ENCODE measurements at regions not wholly inside any gene's neighbourhood (a gene's known extent, or its start where the extent isn't known, plus 50 kb on each side); places are given as distances from the start of the nearest gene placed in this dataset.

DNA sequence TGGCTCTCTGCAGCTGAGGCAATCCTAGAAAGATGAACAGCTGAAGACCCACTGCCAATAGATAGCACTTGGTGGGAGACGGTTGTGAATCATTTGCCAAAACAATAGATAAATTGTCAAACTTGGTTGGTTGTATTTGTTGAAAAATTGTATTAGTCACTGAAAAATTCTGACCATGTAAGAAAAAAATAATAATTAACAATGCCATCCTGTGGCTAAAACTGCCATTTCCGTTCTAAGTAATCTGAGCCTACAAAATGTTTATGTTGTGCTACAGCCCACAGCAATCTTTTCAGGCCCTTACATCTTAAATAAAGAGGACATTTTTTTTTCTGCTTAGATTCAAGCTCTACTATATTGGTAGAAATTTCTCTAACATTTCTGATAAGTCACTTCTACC lies 103.2 kb upstream of the ANO3 start:
- Histone ChIP-seq H3K27ac (replicated peaks in 1 of 4) (no peak overlapping the region), H3K4me3 (no peak overlapping the region), H3K36me3 (no peaks in the 10 kb centered on the region), H3K27me3 (no peaks in the 10 kb centered on the region), H3K4me1 (peaks cover 0 to 17% (median 10%) of the 10 kb centered on the region in 4 donors), H3K9me3 (no peaks in the 10 kb centered on the region)
- DNase-seq (ENCODE audit: extremely low spot score): no peak
- TF ChIP-seq, protein P1, sequence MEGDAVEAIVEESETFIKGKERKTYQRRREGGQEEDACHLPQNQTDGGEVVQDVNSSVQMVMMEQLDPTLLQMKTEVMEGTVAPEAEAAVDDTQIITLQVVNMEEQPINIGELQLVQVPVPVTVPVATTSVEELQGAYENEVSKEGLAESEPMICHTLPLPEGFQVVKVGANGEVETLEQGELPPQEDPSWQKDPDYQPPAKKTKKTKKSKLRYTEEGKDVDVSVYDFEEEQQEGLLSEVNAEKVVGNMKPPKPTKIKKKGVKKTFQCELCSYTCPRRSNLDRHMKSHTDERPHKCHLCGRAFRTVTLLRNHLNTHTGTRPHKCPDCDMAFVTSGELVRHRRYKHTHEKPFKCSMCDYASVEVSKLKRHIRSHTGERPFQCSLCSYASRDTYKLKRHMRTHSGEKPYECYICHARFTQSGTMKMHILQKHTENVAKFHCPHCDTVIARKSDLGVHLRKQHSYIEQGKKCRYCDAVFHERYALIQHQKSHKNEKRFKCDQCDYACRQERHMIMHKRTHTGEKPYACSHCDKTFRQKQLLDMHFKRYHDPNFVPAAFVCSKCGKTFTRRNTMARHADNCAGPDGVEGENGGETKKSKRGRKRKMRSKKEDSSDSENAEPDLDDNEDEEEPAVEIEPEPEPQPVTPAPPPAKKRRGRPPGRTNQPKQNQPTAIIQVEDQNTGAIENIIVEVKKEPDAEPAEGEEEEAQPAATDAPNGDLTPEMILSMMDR (IDR thresholded peaks at IDR 0.05): no peak
- TF ChIP-seq POLR2A (IDR thresholded peaks at IDR 0.05; ENCODE audit: low read depth): no peak
- TF ChIP-seq EP300 (IDR thresholded peaks at IDR 0.05): no peak
- no peak for TF ChIP-seq POLR2AphosphoS5 (IDR thresholded peaks at IDR 0.05)
- WGBS: 79% methylated on average over 2 of the region's 2 CpGs
- intact Hi-C loops (cut with DNase I): no loop called here

DNA sequence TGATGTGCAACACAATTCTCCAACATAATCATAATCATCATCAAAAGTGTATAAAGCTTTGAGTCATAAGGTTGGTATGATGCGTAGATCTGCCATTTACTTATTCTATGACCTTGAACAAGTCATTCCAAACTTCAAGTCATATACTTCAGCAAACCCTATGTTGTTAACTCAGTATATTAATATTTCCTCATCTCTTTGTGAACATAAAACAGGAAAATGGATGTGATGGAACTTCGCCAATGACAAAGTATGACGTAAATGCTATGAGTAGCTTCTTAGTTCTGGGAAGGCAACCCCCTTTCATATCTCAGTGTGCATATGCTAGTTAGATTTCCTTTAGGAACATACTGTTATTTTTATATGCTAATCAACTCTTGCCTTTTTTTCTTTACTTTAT lies 102.7 kb upstream of the ANO3 start:
- no peak for DNase-seq (ENCODE audit: extremely low spot score)
- intact Hi-C loops (cut with DNase I): no loop called here
- no peaks in the 10 kb centered on the region for H3K36me3 ChIP-seq
- H3K4me1 ChIP-seq: peaks cover 0 to 17% (median 10%) of the 10 kb centered on the region in 4 donors
- no peaks in the 10 kb centered on the region for H3K9me3 ChIP-seq
- TF ChIP-seq POLR2AphosphoS5 (IDR thresholded peaks at IDR 0.05): no peak
- no peak for TF ChIP-seq POLR2A (IDR thresholded peaks at IDR 0.05; ENCODE audit: low read depth)
- TF ChIP-seq, protein P1 (IDR thresholded peaks at IDR 0.05): no peak
- TF ChIP-seq EP300 (IDR thresholded peaks at IDR 0.05): no peak
- no peak overlapping the region for H3K27ac ChIP-seq (replicated peaks in 1 of 4)
- 82% methylated on average over 3 of the region's 3 CpGs for WGBS
- H3K4me3 ChIP-seq: no peak overlapping the region
- H3K27me3 ChIP-seq: no peaks in the 10 kb centered on the region

DNA sequence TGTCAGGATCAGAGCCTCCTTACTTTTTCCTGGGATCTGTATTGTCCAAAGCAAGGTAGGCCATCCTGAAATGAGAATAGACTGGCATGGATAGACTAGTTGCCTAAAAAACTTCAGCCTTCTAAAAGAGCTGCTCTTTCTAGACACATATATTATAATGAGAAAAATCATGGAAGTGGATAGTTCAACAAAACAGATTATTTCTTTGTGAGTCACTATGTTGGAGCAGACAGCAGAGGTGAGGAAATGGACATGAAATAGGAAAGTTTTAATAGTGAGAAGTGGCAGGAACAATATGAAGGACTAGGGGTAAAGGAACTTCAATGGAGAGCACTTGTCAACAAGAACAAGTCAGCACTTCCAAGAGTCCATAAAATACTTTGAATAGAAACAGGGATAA lies 101.9 kb upstream of the ANO3 start:
- H3K4me3 ChIP-seq: no peak overlapping the region
- H3K27me3 ChIP-seq: no peaks in the 10 kb centered on the region
- no peak for DNase-seq (ENCODE audit: extremely low spot score)
- peaks cover 0 to 17% (median 10%) of the 10 kb centered on the region in 4 donors for H3K4me1 ChIP-seq
- intact Hi-C loops (cut with DNase I): no loop called here
- no peak overlapping the region for H3K27ac ChIP-seq (replicated peaks in 1 of 4)
- H3K9me3 ChIP-seq: no peaks in the 10 kb centered on the region
- no peak for TF ChIP-seq EP300 (IDR thresholded peaks at IDR 0.05)
- TF ChIP-seq POLR2AphosphoS5 (IDR thresholded peaks at IDR 0.05): no peak
- TF ChIP-seq POLR2A (IDR thresholded peaks at IDR 0.05; ENCODE audit: low read depth): no peak
- TF ChIP-seq, protein P1 (IDR thresholded peaks at IDR 0.05): no peak
- H3K36me3 ChIP-seq: no peaks in the 10 kb centered on the region

DNA sequence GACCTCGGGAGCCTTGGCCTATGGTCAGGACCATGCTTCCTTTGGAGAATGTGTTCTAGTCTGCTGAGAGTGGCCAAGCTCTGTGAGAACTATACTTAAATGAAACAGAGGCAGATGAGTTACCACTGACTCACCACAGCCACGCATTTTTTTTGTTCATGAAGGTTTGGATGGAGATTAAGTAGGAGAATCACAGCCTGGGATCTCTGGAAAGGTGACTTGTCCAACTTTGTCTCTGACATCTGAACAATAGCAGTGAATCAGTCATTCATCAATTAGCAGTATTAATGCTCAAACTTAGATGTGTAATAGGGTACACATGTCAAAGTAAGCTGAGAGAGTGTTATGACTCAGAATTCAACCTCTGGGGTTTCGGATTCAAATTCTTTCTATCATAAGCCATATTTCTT lies 100.7 kb upstream of the ANO3 start:
- Histone ChIP-seq H3K9me3 (no peaks in the 10 kb centered on the region), H3K36me3 (no peaks in the 10 kb centered on the region), H3K27me3 (no peaks in the 10 kb centered on the region), H3K4me1 (peaks cover 0 to 17% (median 10%) of the 10 kb centered on the region in 4 donors), H3K27ac (replicated peaks in 1 of 4) (no peak overlapping the region), H3K4me3 (no peak overlapping the region)
- intact Hi-C loops (cut with DNase I): no loop called here
- DNase-seq (ENCODE audit: extremely low spot score): no peak
- 70% methylated on average over 3 of the region's 3 CpGs for WGBS
- TF ChIP-seq POLR2AphosphoS5 (IDR thresholded peaks at IDR 0.05): no peak

DNA sequence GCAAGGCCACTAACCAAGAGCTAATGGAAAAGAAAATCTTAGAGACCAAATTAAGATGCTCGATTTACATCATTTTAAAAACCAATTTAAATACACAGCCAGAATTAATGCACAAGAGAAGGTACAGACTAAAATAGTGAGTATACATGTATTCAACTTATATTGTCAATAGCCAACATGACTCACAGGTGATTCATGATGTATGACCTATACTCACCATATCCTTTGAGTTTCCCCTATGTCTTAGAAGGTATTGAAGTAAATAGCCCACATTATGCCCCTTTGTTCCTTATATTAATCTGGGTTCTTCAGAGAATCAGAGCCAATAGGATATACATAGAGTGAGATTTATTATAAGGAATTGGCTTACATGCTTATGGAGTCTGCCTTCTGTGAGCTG lies 97.5 kb upstream of the ANO3 start:
- Histone ChIP-seq H3K4me3 (no peak overlapping the region), H3K36me3 (no peaks in the 10 kb centered on the region), H3K27me3 (no peaks in the 10 kb centered on the region), H3K27ac (replicated peaks in 1 of 4) (no peak overlapping the region), H3K9me3 (no peaks in the 10 kb centered on the region), H3K4me1 (no peaks in the 10 kb centered on the region)
- no peak for DNase-seq (ENCODE audit: extremely low spot score)
- intact Hi-C loops (cut with DNase I): no loop called here
- WGBS: 91% methylated on average over 1 of the region's 1 CpG
- TF ChIP-seq POLR2A (IDR thresholded peaks at IDR 0.05; ENCODE audit: low read depth) (no peak), EP300 (IDR thresholded peaks at IDR 0.05) (no peak), POLR2AphosphoS5 (IDR thresholded peaks at IDR 0.05) (no peak)
- TF ChIP-seq, protein P1 (IDR thresholded peaks at IDR 0.05): no peak
